HG03439 (cell line): ENCODE measurements at regions not wholly inside any gene's neighbourhood (a gene's known extent, or its start where the extent isn't known, plus 50 kb on each side); places are given as distances from the start of the nearest gene placed in this dataset.
"Not testable (repeated sequence)": the region's sequence is repeated elsewhere in the genome, so short reads cannot be mapped to it uniquely, and the experiment has no call there.

Source experiments
- ATAC-seq: cut with Tn5 transposase; IDR thresholded peaks from one replicate; pipeline ENCODE4 v1.9.1; 2021; ENCODE audit warnings: mild to moderate bottlenecking, moderate library complexity; ENCODE audit not compliant: unreplicated experiment

DNA sequence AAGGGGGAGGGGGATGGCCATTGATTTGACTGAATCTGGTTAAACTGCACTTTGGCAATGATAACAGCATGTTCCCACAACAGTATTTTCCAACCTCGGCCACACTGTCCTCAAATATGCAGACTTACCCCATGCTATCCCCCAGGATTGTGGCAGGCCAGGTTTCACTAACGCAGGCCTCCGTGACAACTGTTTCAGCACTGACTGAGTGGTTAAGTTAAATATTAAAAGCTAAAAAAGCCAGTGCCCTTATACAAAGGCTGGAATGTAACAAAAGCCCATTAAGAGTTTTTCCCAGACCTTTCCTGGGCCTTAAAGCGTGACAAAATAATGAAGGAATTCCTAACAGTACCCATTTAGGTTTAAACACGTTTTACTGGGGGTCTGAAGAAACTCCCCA lies 202.9 kb downstream of the USP25 start:
- ATAC-seq = no peak

- ATAC-seq = no peak
Measured at GRCh38 chr21:15935530-15935929, 205.7 kb downstream of the USP25 start.

GRCh38 chr21:15943009-15943666 lies 213.4 kb downstream of the USP25 start:
- ATAC-seq = no peak

DNA sequence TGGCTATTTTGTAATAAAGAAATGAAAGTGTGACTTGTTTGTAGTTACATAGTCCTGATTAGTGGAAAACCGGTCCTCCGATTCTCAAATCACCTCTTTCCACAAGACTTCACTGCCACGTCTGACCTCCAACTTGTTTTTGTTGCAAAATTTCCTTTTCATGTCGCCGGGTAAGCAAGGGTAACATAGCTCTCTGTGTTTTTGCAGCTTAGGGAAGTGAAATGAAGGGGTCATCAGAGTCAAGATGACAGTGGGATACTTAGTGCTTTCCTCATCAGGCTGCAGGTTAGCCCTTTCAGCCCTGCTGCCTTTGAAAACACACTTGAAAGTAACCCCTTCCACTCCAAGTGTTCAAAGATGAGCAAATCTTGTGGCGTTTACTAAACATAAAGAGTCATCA lies 217.9 kb downstream of the USP25 start:
- ATAC-seq = no peak

- no peak for ATAC-seq
Measured at GRCh38 chr21:15953551-15954116, 223.9 kb downstream of the USP25 start.

GRCh38 chr21:15964236-15964855 lies 234.6 kb downstream of the USP25 start:
- no peak for ATAC-seq

- no peak for ATAC-seq
Measured at GRCh38 chr21:15966231-15966630, 236.4 kb downstream of the USP25 start.

- no peak for ATAC-seq
Measured at GRCh38 chr21:15966651-15967050, 236.9 kb downstream of the USP25 start.

GRCh38 chr21:15967661-15968060 lies 237.9 kb downstream of the USP25 start:
- ATAC-seq = no peak

- ATAC-seq = no peak
Measured at GRCh38 chr21:15968776-15969310, 239.1 kb downstream of the USP25 start.

DNA sequence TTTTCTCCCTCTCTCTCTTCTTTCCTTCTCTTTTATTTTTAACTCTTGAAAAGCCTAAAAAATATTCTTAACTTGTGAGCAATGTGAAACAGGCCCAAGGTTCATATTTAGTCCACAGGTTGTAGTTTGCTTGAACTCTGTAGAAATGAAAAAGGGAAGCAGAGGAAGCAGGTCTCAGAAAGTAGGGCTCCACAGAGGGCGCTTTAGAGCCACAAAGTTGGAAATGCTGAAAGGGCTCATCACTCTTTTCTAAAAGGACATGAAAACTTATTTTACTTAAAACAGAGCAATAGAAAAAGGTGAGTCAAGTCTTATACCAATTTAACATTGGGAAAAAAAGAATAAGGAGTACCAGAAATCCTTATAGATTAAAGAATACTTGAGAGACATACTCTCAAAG lies 247.0 kb downstream of the USP25 start:
- no peak for ATAC-seq

GRCh38 chr21:15978215-15978738 lies 248.5 kb downstream of the USP25 start:
- ATAC-seq = no peak

GRCh38 chr21:15979493-15979892 lies 249.7 kb downstream of the USP25 start:
- ATAC-seq = not testable (repeated sequence)

GRCh38 chr21:15986277-15986676 lies 256.5 kb downstream of the USP25 start:
- no peak for ATAC-seq

DNA sequence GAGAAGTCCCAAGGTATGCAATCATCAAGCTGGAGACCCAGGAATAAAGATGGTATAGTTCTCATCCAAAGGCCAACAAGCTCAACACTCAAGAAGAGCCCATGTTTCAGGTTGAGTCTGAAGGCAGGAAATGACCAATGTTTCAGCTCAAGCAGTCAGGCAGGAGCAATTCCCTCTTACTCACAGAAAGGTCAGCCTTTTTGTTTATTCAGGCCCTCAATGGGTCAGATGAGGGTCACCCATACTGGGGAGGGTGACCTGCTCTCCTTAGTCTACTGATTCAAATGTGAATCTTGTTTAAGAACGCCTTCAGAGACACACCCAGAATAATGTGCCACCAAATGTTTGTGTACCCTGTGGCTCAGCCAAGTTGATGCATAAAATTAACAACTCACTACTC lies 262.4 kb downstream of the USP25 start:
- ATAC-seq = no peak

GRCh38 chr21:15993951-15994350 lies 264.2 kb downstream of the USP25 start:
- ATAC-seq = no peak

DNA sequence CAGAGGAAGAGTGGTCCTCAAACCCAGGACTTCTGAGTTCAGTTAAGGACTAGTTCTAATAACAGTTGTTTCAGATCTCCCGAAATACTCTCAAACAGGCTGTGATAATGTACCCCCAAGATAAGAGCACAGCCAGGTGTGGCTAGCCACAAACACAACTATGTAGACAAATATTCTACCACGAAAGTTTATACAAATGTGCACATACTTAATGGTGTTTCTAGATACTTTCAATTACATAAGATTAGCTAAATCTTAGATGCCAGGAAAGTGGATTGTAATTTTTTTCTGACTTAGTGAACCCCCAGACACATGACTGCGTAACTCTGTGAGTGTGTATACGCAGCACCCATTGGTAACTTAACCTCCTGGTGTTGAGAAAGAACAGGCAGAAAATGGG lies 270.0 kb downstream of the USP25 start:
- no peak for ATAC-seq

- ATAC-seq = no peak
Measured at GRCh38 chr21:16002874-16003466, 273.2 kb downstream of the USP25 start.

GRCh38 chr21:16004086-16004485 lies 274.3 kb downstream of the USP25 start:
- ATAC-seq = no peak

GRCh38 chr21:16004523-16004922 lies 274.7 kb downstream of the USP25 start:
- no peak for ATAC-seq

- no peak for ATAC-seq
Measured at GRCh38 chr21:16005996-16006395, 276.2 kb downstream of the USP25 start.

DNA sequence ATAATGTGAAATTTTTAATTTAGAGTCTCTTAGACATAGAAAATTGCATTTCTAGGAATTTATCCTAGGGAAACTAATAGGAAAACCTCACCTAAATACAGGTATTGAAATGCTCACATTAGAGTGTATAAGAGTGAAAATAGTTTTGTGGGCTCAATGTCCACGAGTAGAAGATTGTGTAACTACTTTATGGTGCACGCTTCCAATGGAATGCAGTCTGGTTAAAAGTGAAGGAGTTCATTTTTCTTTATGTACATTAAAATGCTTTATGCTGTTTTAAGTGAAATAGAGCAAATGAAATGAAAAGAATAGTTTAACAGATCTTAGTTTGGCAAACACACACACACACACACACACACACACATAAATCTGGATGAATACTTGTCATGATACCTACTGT lies 278.2 kb downstream of the USP25 start:
- no peak for ATAC-seq
